Calu3 (cell line): ENCODE measurements at regions not wholly inside any gene's neighbourhood (a gene's known extent, or its start where the extent isn't known, plus 50 kb on each side); places are given as distances from the start of the nearest gene placed in this dataset.

Experiments
- BruUV-seq: library from RNA; stranded (reverse); fragments of 400-500 nt; replicated peaks from 2 replicates; lab custom pipeline; 2021; lab: Mats Ljungman, UMichigan
- CTCF ChIA-PET: fragments of 300-600 bp; sonication (Branson Sonifier 250); formaldehyde crosslinking; loops from one replicate; lab custom pipeline; 2022; ENCODE audit warnings: antibody characterized with exemption; lab: Charles Lee
- DNase-seq: peaks from one replicate; pipeline ENCODE4 v3.0.0; 2022
- H3K27ac Mint-ChIP-seq: one replicate; pipeline ENCODE4 v1.8.0; 2022; ENCODE audit warnings: mixed read lengths; ENCODE audit not compliant: unreplicated experiment
- H3K27me3 Mint-ChIP-seq: one replicate; pipeline ENCODE4 v1.8.0; 2022; ENCODE audit warnings: mixed read lengths; ENCODE audit not compliant: unreplicated experiment
- H3K36me3 Mint-ChIP-seq: one replicate; pipeline ENCODE4 v1.8.0; 2022; ENCODE audit warnings: mild to moderate bottlenecking, moderate library complexity, mixed read lengths; ENCODE audit not compliant: insufficient read depth, unreplicated experiment
- H3K4me1 Mint-ChIP-seq: one replicate; pipeline ENCODE4 v1.8.0; 2022; ENCODE audit warnings: mild to moderate bottlenecking, low read depth, mixed read lengths; ENCODE audit not compliant: unreplicated experiment
- H3K4me3 Mint-ChIP-seq: one replicate; pipeline ENCODE4 v1.8.0; 2022; ENCODE audit warnings: mild to moderate bottlenecking, low read depth, moderate library complexity, mixed read lengths; ENCODE audit not compliant: unreplicated experiment
- H3K9me3 Mint-ChIP-seq: one replicate; pipeline ENCODE4 v1.8.0; 2022; ENCODE audit warnings: low read depth, mixed read lengths; ENCODE audit not compliant: unreplicated experiment
- intact Hi-C: fragments of 100-400 bp; cut with micrococcal nuclease; formaldehyde crosslinking; loops from one replicate; pipeline ENCODE4 v1.10.0; 2022; ENCODE audit not compliant: unreplicated experiment
- TF ChIP-seq, protein P1 (sequence below): fragments of 200-600 bp; IDR thresholded peaks from one replicate; pipeline ENCODE4 v1.8.0; 2022; ENCODE audit warnings: antibody characterized with exemption; ENCODE audit not compliant: unreplicated experiment

DNA sequence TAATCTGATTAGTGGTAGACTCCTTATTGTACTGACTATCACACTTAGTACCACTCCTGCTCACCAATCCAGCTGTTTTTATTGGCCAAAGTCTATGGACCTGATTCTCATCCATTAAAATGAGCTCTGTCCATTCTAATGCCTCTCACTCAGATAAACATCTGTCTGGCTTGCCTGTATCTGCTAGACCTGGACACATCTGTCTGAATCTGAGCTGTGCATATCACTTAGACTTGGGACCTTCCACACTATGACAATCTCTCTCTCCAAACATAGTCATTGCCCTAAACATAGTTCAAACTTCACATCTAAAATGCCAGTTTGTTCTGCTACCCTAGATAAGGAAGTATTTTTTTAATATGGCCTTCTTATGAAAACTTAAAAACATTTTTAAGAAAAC is 92.6 kb downstream of the CENPW start:
- no TSS peak for BruUV-seq
- intact Hi-C loops: no loop called here
- CTCF ChIA-PET: no interaction called here
- H3K4me3 Mint-ChIP-seq: no peak overlapping the region
- no peak overlapping the region for H3K27ac Mint-ChIP-seq
- H3K27me3 Mint-ChIP-seq: no peaks in the 10 kb centered on the region
- TF ChIP-seq, protein P1, sequence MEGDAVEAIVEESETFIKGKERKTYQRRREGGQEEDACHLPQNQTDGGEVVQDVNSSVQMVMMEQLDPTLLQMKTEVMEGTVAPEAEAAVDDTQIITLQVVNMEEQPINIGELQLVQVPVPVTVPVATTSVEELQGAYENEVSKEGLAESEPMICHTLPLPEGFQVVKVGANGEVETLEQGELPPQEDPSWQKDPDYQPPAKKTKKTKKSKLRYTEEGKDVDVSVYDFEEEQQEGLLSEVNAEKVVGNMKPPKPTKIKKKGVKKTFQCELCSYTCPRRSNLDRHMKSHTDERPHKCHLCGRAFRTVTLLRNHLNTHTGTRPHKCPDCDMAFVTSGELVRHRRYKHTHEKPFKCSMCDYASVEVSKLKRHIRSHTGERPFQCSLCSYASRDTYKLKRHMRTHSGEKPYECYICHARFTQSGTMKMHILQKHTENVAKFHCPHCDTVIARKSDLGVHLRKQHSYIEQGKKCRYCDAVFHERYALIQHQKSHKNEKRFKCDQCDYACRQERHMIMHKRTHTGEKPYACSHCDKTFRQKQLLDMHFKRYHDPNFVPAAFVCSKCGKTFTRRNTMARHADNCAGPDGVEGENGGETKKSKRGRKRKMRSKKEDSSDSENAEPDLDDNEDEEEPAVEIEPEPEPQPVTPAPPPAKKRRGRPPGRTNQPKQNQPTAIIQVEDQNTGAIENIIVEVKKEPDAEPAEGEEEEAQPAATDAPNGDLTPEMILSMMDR: no peak
- H3K9me3 Mint-ChIP-seq: no peaks in the 10 kb centered on the region
- H3K36me3 Mint-ChIP-seq: no peaks in the 10 kb centered on the region
- no peak for DNase-seq
- no peaks in the 10 kb centered on the region for H3K4me1 Mint-ChIP-seq

DNA sequence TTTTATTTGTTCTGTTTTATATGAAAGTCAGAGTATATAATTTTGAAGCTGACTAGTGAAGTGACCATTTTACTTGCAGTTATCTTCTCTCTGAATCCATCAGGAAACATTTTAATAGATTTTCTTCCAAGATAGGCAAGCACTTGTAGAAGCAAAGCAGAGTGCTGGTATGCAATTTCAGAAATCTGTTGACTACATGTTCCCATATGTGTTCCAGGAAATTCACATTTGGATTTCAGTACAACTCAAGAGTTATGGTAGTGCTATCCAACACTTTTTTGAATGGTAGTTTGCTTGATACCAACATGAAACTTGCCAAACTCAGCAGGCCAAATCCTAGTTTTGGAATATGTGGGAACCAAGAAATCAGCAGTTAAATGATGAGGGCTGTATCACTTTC is 94.0 kb downstream of the CENPW start:
- TF ChIP-seq, protein P1: no peak
- Mint-ChIP-seq H3K9me3 (no peaks in the 10 kb centered on the region), H3K4me3 (no peak overlapping the region), H3K4me1 (no peaks in the 10 kb centered on the region), H3K27ac (no peak overlapping the region), H3K36me3 (no peaks in the 10 kb centered on the region), H3K27me3 (no peaks in the 10 kb centered on the region)
- CTCF ChIA-PET: no interaction called here
- intact Hi-C loops: no loop called here
- BruUV-seq: no TSS peak
- no peak for DNase-seq

DNA sequence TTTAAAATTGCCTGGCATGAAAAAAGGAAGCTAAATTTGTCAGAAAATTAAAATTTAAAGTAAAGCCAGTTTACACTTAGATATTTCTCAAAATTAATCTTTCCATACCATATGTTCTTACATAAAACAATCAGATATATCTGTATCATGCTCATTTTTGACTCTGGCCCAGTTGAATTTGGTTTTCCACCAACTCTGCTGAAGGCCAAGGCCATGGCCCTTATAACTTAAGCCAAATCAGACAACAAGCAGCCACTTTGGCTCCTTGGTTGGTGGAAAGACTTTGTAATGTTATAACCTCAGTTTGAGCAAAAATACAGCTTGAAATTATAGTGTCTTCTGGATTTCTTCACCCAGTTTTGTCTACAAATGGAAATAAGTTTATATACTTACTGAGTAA is 97.3 kb downstream of the CENPW start:
- no peak overlapping the region for H3K4me3 Mint-ChIP-seq
- H3K27ac Mint-ChIP-seq: no peak overlapping the region
- intact Hi-C loops: no loop called here
- TF ChIP-seq, protein P1: no peak
- no peak for DNase-seq
- no peaks in the 10 kb centered on the region for H3K27me3 Mint-ChIP-seq
- CTCF ChIA-PET: no interaction called here
- H3K9me3 Mint-ChIP-seq: no peaks in the 10 kb centered on the region
- BruUV-seq: no TSS peak
- no peaks in the 10 kb centered on the region for H3K4me1 Mint-ChIP-seq
- H3K36me3 Mint-ChIP-seq: no peaks in the 10 kb centered on the region

DNA sequence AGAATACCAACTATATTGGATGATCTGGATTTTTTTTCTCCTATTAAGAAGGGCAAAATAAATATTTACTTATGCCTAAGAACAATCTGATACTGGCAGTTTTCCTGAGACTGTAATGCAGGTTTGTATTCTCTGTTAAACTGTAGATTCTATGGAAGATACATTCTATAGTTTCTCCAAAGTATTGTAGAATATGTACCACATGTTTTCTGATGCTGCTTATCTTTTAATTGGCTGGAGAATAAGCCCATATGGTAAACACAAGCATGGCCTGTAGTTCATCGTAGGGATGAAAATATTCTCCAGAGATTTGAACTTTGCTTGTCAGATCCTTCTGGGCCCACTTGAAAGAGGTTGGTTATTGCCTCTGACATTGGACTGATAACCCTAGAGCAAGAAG is 99.1 kb downstream of the CENPW start:
- no peak for DNase-seq
- TF ChIP-seq, protein P1: no peak
- Mint-ChIP-seq H3K9me3 (no peaks in the 10 kb centered on the region), H3K27ac (no peak overlapping the region), H3K4me3 (no peak overlapping the region), H3K4me1 (no peaks in the 10 kb centered on the region), H3K36me3 (no peaks in the 10 kb centered on the region), H3K27me3 (no peaks in the 10 kb centered on the region)
- intact Hi-C loops: no loop called here
- no TSS peak for BruUV-seq
- CTCF ChIA-PET: no interaction called here
